A549 (cell line): ENCODE measurements at regions not wholly inside any gene's neighbourhood (a gene's known extent, or its start where the extent isn't known, plus 50 kb on each side); places are given as distances from the start of the nearest gene placed in this dataset.

Experiments
- NR3C1 ChIP-seq: fragments of >200 bp; sonication (Bioruptor Twin); formaldehyde crosslinking; IDR thresholded peaks from 3 replicates; pipeline ENCODE4 v1.6.1; 2017
- POLR2A ChIP-seq: IDR thresholded peaks from 2 replicates; pipeline ENCODE4 v1.6.1; 2012; ENCODE audit warnings: mild to moderate bottlenecking, low read length
- TF ChIP-seq, protein P1 (sequence below): fragments of >200 bp; sonication (Bioruptor Twin); formaldehyde crosslinking; IDR thresholded peaks from 3 replicates; pipeline ENCODE4 v1.5.1; 2016

GRCh38 chr4:179941911-179942310, 2301.3 kb upstream of the TENM3 start:
- no peak for TF ChIP-seq POLR2A
- no peak for TF ChIP-seq NR3C1
- TF ChIP-seq, protein P1, sequence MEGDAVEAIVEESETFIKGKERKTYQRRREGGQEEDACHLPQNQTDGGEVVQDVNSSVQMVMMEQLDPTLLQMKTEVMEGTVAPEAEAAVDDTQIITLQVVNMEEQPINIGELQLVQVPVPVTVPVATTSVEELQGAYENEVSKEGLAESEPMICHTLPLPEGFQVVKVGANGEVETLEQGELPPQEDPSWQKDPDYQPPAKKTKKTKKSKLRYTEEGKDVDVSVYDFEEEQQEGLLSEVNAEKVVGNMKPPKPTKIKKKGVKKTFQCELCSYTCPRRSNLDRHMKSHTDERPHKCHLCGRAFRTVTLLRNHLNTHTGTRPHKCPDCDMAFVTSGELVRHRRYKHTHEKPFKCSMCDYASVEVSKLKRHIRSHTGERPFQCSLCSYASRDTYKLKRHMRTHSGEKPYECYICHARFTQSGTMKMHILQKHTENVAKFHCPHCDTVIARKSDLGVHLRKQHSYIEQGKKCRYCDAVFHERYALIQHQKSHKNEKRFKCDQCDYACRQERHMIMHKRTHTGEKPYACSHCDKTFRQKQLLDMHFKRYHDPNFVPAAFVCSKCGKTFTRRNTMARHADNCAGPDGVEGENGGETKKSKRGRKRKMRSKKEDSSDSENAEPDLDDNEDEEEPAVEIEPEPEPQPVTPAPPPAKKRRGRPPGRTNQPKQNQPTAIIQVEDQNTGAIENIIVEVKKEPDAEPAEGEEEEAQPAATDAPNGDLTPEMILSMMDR = no peak
